ENCODE measurements at regions not wholly inside any gene's neighbourhood (a gene's known extent, or its start where the extent isn't known, plus 50 kb on each side); places are given as distances from the start of the nearest gene placed in this dataset.
"Not testable (repeated sequence)": the region's sequence is repeated elsewhere in the genome, so short reads cannot be mapped to it uniquely, and the experiment has no call there.

- no peak for DNase-seq (ENCODE audit: low spot score)
Measured at GRCh38 chr4:18676526-18676915, 655.0 kb upstream of the LCORL start.

- no peak for DNase-seq (ENCODE audit: low spot score)
Measured at GRCh38 chr4:18675586-18676525, 654.3 kb upstream of the LCORL start.

- no peak for DNase-seq (ENCODE audit: low spot score)
Measured at GRCh38 chr4:18670034-18670433, 648.5 kb upstream of the LCORL start.

- no peak for DNase-seq (ENCODE audit: low spot score)
Measured at GRCh38 chr4:18669390-18669789, 647.8 kb upstream of the LCORL start.

GRCh38 chr4:18666322-18666721, 644.8 kb upstream of the LCORL start:
- DNase-seq (ENCODE audit: low spot score): no peak

- DNase-seq (ENCODE audit: low spot score): no peak
Measured at GRCh38 chr4:18664171-18664570, 642.6 kb upstream of the LCORL start.

- no peak for DNase-seq (ENCODE audit: low spot score)
Measured at GRCh38 chr4:18645351-18645750, 623.8 kb upstream of the LCORL start.

GRCh38 chr4:18641334-18641733, 619.8 kb upstream of the LCORL start:
- DNase-seq (ENCODE audit: low spot score): no peak

- no peak for DNase-seq (ENCODE audit: low spot score)
Measured at GRCh38 chr4:18638031-18638430, 616.5 kb upstream of the LCORL start.

GRCh38 chr4:18636001-18636585, 614.5 kb upstream of the LCORL start:
- no peak for DNase-seq (ENCODE audit: low spot score)

GRCh38 chr4:18635531-18635930, 614.0 kb upstream of the LCORL start:
- DNase-seq (ENCODE audit: low spot score): no peak

- no peak for DNase-seq (ENCODE audit: low spot score)
Measured at GRCh38 chr4:18631586-18631985, 610.0 kb upstream of the LCORL start.

GRCh38 chr4:18630218-18631110, 608.9 kb upstream of the LCORL start:
- DNase-seq (ENCODE audit: low spot score): no peak

- DNase-seq (ENCODE audit: low spot score): no peak
Measured at GRCh38 chr4:18627447-18628005, 606.0 kb upstream of the LCORL start.

GRCh38 chr4:18626996-18627395, 605.4 kb upstream of the LCORL start:
- DNase-seq (ENCODE audit: low spot score): no peak

GRCh38 chr4:18626366-18626765, 604.8 kb upstream of the LCORL start:
- DNase-seq (ENCODE audit: low spot score): no peak

GRCh38 chr4:18621186-18621585, 599.6 kb upstream of the LCORL start:
- DNase-seq (ENCODE audit: low spot score): no peak

- no peak for DNase-seq (ENCODE audit: low spot score)
Measured at GRCh38 chr4:18616720-18617119, 595.2 kb upstream of the LCORL start.

GRCh38 chr4:18611026-18611425, 589.5 kb upstream of the LCORL start:
- DNase-seq (ENCODE audit: low spot score): no peak

GRCh38 chr4:18608908-18609533, 587.5 kb upstream of the LCORL start:
- DNase-seq (ENCODE audit: low spot score): no peak

- not testable (repeated sequence) for DNase-seq (ENCODE audit: low spot score)
Measured at GRCh38 chr4:18602610-18603009, 581.1 kb upstream of the LCORL start.

Measured in HT-29 (cell line).